Esophagus squamous epithelium (tissue), 5 donors: ENCODE measurements at regions not wholly inside any gene's neighbourhood (a gene's known extent, or its start where the extent isn't known, plus 50 kb on each side); places are given as distances from the start of the nearest gene placed in this dataset.

Source experiments
- DNase-seq: peaks from one replicate; lab custom pipeline; 2025; lab: John Stamatoyannopoulos, UW
- H3K27ac ChIP-seq, 4 donors: fragments of 200-600 bp; sonication (generic); one replicate each; pipeline ENCODE4 v1.5.1; 2016 to 2019; ENCODE audit warnings: mild to moderate bottlenecking in 1 of 4
- H3K27me3 ChIP-seq, 4 donors: fragments of 200-600 bp; sonication (generic); 1 replicate in 3 of 4; 2 replicates in 1 of 4; pipeline versions ENCODE4 v1.5.1 to v1.6.0; 2017 to 2021; ENCODE audit warnings: antibody characterized with exemption in 1 of 4
- H3K36me3 ChIP-seq, 3 donors: fragments of 200-600 bp; sonication (generic); one replicate each; pipeline ENCODE4 v1.5.1; 2016 to 2019
- H3K4me1 ChIP-seq, 3 donors: fragments of 200-600 bp; sonication (generic); one replicate each; pipeline ENCODE4 v1.5.1; 2017 to 2019
- H3K4me3 ChIP-seq, 4 donors: fragments of 200-600 bp; sonication (generic); 1 replicate in 3 of 4; 2 replicates in 1 of 4; pipeline ENCODE4 v1.5.1; 2016 to 2019; ENCODE audit warnings: mild to moderate bottlenecking in 2 of 4, moderate library complexity in 1 of 4
- H3K9me3 ChIP-seq, 3 donors: fragments of 200-600 bp; sonication (generic); one replicate each; pipeline ENCODE4 v1.5.1; 2016 to 2019
- CTCF ChIP-seq, 6 experiments: fragments of 450-650 bp in 4 of 6; fragments of 200-600 bp in 2 of 6; sonication (generic) in 2 of 6; IDR thresholded peaks; one replicate each; pipeline ENCODE4 v1.5.1; 2016 to 2019; ENCODE audit warnings: antibody characterized with exemption in 6 of 6, mild to moderate bottlenecking in 4 of 6, moderate library complexity in 4 of 6
- POLR2A ChIP-seq, 4 donors: fragments of 450-650 bp; IDR thresholded peaks; one replicate each; pipeline ENCODE4 v1.6.1; 2017; ENCODE audit warnings: antibody characterized with exemption in 4 of 4, mild to moderate bottlenecking in 4 of 4, moderate library complexity in 3 of 4
- WGBS, 2 donors: methylation state at CpG; one replicate each; pipeline ENCODE4 v1.1.5; 2018; 5-methylcytosine and 5-hydroxymethylcytosine counted together
- intact Hi-C: fragments of 100-400 bp; cut with DNase I; formaldehyde crosslinking; loops from one replicate; pipeline ENCODE4 v1.15.0; 2022
- donor health status: DM: yes; HTN: yes; CAD: no.

GRCh38 chr13:59446391-59446790 lies 717.3 kb downstream of the DIAPH3 start:
- intact Hi-C loops: no loop called here
- no peaks in the 10 kb centered on the region for H3K36me3 ChIP-seq
- H3K4me1 ChIP-seq: no peaks in the 10 kb centered on the region
- no peak for TF ChIP-seq CTCF (IDR thresholded peaks at IDR 0.05)
- TF ChIP-seq POLR2A (IDR thresholded peaks at IDR 0.05): no peak
- 81 to 85% methylated on average over 4 to 5 of the region's 5 CpGs for WGBS, 2 donors
- no peak overlapping the region for H3K4me3 ChIP-seq
- H3K9me3 ChIP-seq: no peaks in the 10 kb centered on the region
- no peak overlapping the region for H3K27ac ChIP-seq
- no peaks in the 10 kb centered on the region for H3K27me3 ChIP-seq
- no peak for DNase-seq

- intact Hi-C loops: no loop called here
- no peak overlapping the region for H3K4me3 ChIP-seq
- no peak for TF ChIP-seq CTCF (IDR thresholded peaks at IDR 0.05)
- TF ChIP-seq POLR2A (IDR thresholded peaks at IDR 0.05): no peak
- H3K9me3 ChIP-seq: no peaks in the 10 kb centered on the region
- no peaks in the 10 kb centered on the region for H3K36me3 ChIP-seq
- H3K27ac ChIP-seq: no peak overlapping the region
- DNase-seq: no peak
- H3K4me1 ChIP-seq: no peaks in the 10 kb centered on the region
- H3K27me3 ChIP-seq: no peaks in the 10 kb centered on the region
These were observed 716.7 kb downstream of the DIAPH3 start for GRCh38 chr13:59447031-59447430.

- WGBS, 2 donors: 57 to 58% methylated on average over 6 of the region's 6 CpGs
- Histone ChIP-seq H3K9me3 (no peaks in the 10 kb centered on the region), H3K27me3 (no peaks in the 10 kb centered on the region), H3K27ac (no peak overlapping the region), H3K36me3 (no peaks in the 10 kb centered on the region), H3K4me1 (no peaks in the 10 kb centered on the region), H3K4me3 (no peak overlapping the region)
- intact Hi-C loops: no loop called here
- TF ChIP-seq CTCF (IDR thresholded peaks at IDR 0.05) (no peak), POLR2A (IDR thresholded peaks at IDR 0.05) (no peak)
- no peak for DNase-seq
These were observed 715.7 kb downstream of the DIAPH3 start for GRCh38 chr13:59447846-59448620.

GRCh38 chr13:59449750-59450149 lies 714.0 kb downstream of the DIAPH3 start:
- DNase-seq: no peak
- Histone ChIP-seq H3K9me3 (no peaks in the 10 kb centered on the region), H3K36me3 (no peaks in the 10 kb centered on the region), H3K4me1 (no peaks in the 10 kb centered on the region), H3K27me3 (no peaks in the 10 kb centered on the region), H3K27ac (no peak overlapping the region), H3K4me3 (no peak overlapping the region)
- intact Hi-C loops: no loop called here
- TF ChIP-seq CTCF (IDR thresholded peaks at IDR 0.05): no peak
- no peak for TF ChIP-seq POLR2A (IDR thresholded peaks at IDR 0.05)
- whole genome bisulfite sequencing, 2 donors: 45 to 53% methylated on average over 4 of the region's 4 CpGs

GRCh38 chr13:59450229-59450628 lies 713.5 kb downstream of the DIAPH3 start:
- H3K4me3 ChIP-seq: no peak overlapping the region
- intact Hi-C loops: no loop called here
- no peaks in the 10 kb centered on the region for H3K36me3 ChIP-seq
- H3K27ac ChIP-seq: no peak overlapping the region
- no peaks in the 10 kb centered on the region for H3K27me3 ChIP-seq
- no peaks in the 10 kb centered on the region for H3K9me3 ChIP-seq
- 60 to 61% methylated on average over 1 of the region's 1 CpG for WGBS, 2 donors
- no peak for DNase-seq
- TF ChIP-seq POLR2A (IDR thresholded peaks at IDR 0.05) (no peak), CTCF (IDR thresholded peaks at IDR 0.05) (no peak)
- no peaks in the 10 kb centered on the region for H3K4me1 ChIP-seq
